Left lung (tissue), 4 donors: ENCODE measurements at regions not wholly inside any gene's neighbourhood (a gene's known extent, or its start where the extent isn't known, plus 50 kb on each side); places are given as distances from the start of the nearest gene placed in this dataset.
A peak's percentile ranks its signal among the peaks of the same experiment; 100 is the strongest.
"Not testable (repeated sequence)": the region's sequence is repeated elsewhere in the genome, so short reads cannot be mapped to it uniquely, and the experiment has no call there.

ENCODE experiments used
- ATAC-seq: fragments of 200-7000 bp; cut with Tn5 transposase; one replicate; pipeline ENCODE4 v1.9.1; 2020; ENCODE audit warnings: moderate library complexity
- DNase-seq, 4 donors: peaks; one replicate each; pipeline ENCODE4 v3.0.0-alpha.2; 2013 to 2020
- H3K27ac ChIP-seq, 2 donors: fragments of 200-600 bp; sonication (generic) in 1 of 2; one replicate each; pipeline versions ENCODE4 v1.5.0 to v1.8.0; 2020 to 2021
- H3K27me3 ChIP-seq, 2 donors: fragments of 200-600 bp; sonication (generic) in 1 of 2; one replicate each; pipeline versions ENCODE4 v1.5.0 to v1.8.0; 2020 to 2021
- H3K36me3 ChIP-seq, 2 donors: fragments of 200-600 bp; sonication (generic) in 1 of 2; one replicate each; pipeline versions ENCODE4 v1.5.0 to v1.8.0; 2020 to 2021
- H3K4me1 ChIP-seq, 2 donors: fragments of 200-600 bp; one replicate each; pipeline ENCODE4 v1.8.0; 2021
- H3K4me3 ChIP-seq, 2 donors: fragments of 200-600 bp; sonication (generic) in 1 of 2; one replicate each; pipeline versions ENCODE4 v1.5.0 to v1.8.0; 2020 to 2021; ENCODE audit warnings: mild to moderate bottlenecking in 1 of 2
- H3K9me3 ChIP-seq, 2 donors: fragments of 200-600 bp; sonication (generic) in 1 of 2; one replicate each; pipeline versions ENCODE4 v1.5.0 to v1.8.0; 2020 to 2021
- intact Hi-C, 2 donors: fragments of 100-400 bp; cut with DNase I; formaldehyde crosslinking; loops; one replicate each; pipeline versions ENCODE4 v1.11.2 to v1.14.2; 2022
- TF ChIP-seq, protein P1 (sequence below), 2 donors: fragments of 200-600 bp; sonication (generic) in 1 of 2; IDR thresholded peaks; one replicate each; pipeline versions ENCODE4 v1.5.0 to v1.8.0; 2021; ENCODE audit warnings: antibody characterized with exemption in 2 of 2
- donor health status: DM: no; HTN: yes; CAD: no.
- donor health status: DM: no; HTN: no; CAD: no.

DNA sequence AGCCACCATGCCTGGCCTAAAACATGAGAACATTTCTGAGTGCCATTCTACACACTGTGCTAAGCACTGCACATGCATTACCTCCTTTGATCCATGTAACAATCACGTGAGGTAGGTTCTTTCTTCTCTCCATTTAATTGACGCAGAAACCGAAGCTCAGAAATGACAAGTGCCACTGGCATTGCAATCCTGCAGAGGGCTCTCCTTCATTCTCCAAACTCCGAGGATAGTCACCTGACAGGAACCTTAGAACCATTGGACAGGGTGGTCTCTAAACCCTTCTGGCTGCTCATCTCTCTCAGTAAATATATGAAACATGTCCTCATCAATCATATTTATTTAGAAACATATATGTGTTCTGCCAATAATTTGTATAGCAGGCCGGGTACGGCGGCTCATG lies 167.1 kb upstream of the JUN start:
- DNase-seq (no peak), ATAC-seq (no peak)
- intact Hi-C loops = no loop called here
- Histone ChIP-seq H3K36me3 (no peaks in the 10 kb centered on the region), H3K4me1 (no peaks in the 10 kb centered on the region), H3K27me3 (no peaks in the 10 kb centered on the region), H3K27ac (no peak overlapping the region), H3K4me3 (no peak overlapping the region), H3K9me3 (no peaks in the 10 kb centered on the region)
- TF ChIP-seq, protein P1, sequence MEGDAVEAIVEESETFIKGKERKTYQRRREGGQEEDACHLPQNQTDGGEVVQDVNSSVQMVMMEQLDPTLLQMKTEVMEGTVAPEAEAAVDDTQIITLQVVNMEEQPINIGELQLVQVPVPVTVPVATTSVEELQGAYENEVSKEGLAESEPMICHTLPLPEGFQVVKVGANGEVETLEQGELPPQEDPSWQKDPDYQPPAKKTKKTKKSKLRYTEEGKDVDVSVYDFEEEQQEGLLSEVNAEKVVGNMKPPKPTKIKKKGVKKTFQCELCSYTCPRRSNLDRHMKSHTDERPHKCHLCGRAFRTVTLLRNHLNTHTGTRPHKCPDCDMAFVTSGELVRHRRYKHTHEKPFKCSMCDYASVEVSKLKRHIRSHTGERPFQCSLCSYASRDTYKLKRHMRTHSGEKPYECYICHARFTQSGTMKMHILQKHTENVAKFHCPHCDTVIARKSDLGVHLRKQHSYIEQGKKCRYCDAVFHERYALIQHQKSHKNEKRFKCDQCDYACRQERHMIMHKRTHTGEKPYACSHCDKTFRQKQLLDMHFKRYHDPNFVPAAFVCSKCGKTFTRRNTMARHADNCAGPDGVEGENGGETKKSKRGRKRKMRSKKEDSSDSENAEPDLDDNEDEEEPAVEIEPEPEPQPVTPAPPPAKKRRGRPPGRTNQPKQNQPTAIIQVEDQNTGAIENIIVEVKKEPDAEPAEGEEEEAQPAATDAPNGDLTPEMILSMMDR (IDR thresholded peaks at IDR 0.05) = no peak

DNA sequence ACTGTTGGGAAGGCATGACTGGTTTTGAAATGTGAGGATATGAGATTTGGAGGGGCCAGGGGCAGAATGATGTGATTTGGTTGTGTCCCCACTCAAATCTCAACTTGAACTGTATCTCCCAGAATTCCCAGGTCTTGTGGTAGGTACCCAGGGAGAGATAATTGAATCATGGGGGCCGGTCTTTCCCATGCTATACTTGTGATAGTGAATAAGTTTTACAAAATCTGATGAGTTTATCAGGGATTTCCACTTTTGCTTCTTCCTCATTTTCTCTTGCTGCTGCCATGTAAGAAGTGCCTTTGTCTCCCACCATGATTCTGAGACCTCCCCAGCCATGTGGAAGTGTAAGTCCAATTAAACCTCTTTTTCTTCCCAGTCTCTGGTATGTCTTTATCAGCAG lies 170.1 kb upstream of the JUN start:
- ATAC-seq, DNase-seq, H3K36me3 ChIP-seq, H3K27me3 ChIP-seq, H3K4me3 ChIP-seq, H3K4me1 ChIP-seq, H3K27ac ChIP-seq, intact Hi-C loops, H3K9me3 ChIP-seq: not testable (repeated sequence)

DNA sequence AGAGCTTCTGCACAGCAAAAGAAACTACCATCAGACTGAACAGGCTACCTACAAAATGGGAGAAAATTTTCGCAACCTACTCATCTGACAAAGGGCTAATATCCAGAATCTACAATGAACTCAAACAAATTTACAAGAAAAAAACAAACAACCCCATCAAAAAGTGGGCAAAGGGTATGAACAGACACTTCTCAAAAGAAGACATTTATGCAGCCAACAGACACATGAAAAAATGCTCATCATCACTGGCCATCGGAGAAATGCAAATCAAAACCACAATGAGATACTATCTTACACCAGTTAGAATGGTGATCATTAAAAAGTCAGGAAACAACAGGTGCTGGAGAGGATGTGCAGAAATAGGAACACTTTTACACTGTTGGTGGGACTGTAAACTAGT lies 179.4 kb upstream of the JUN start:
- ATAC-seq, intact Hi-C loops, H3K27ac ChIP-seq: not testable (repeated sequence)

DNA sequence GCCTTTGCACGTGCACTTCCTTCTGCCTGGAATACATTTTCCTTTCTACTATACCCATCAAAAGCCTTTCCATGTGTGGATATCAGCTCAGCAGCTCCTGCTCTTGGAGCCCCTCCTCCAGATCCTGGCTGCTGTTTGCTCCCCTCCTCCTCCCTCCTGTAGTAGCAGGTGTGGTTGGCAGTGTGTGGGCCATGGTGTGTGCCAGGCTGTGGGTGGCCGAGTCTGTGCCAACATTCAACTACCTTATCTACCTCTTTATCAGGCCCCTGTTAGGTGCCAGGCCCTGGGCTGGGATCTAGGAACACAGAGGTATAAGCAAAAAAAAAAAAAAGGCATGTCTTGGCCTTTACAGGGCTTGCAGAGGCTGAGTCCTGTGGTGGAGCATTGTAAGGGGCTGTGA lies 180.6 kb upstream of the JUN start:
- no peak overlapping the region for H3K4me3 ChIP-seq
- H3K9me3 ChIP-seq = no peaks in the 10 kb centered on the region
- no peaks in the 10 kb centered on the region for H3K27me3 ChIP-seq
- no peak for DNase-seq
- H3K36me3 ChIP-seq = no peaks in the 10 kb centered on the region
- H3K4me1 ChIP-seq = peaks cover 4 to 19% of the 10 kb centered on the region in 2 donors
- TF ChIP-seq, protein P1 (IDR thresholded peaks at IDR 0.05) = no peak
- ATAC-seq = peak; percentile 27
- intact Hi-C loops = no loop called here
- no peak overlapping the region for H3K27ac ChIP-seq

More for the DNA sequence above, 179.4 kb upstream of the JUN start:
- peaks cover 2 to 13% of the 10 kb centered on the region in 2 donors for H3K4me1 ChIP-seq
- not testable (repeated sequence) for H3K27me3 ChIP-seq, H3K4me3 ChIP-seq, DNase-seq, H3K9me3 ChIP-seq, H3K36me3 ChIP-seq

DNA sequence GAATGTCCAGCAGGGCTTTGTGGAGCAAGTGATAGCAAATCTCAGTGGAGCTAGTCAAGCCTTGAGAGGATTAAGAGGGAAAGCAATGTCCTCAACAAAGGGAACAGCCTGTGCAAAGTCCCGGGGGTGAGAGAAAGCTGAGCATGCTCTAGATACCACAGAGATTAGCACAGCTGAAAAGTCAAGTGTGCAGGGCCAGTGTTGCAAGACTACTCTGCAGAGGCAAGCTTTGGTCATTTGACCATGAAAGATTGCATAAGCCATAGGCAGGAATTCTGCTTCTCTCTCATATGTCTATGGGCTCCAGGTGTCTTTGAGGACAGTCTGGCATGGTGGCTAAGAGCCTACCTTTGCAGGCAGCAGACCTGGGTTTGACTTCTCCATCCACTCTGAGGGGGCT lies 181.0 kb upstream of the JUN start:
- H3K4me1 ChIP-seq = peaks cover 4 to 19% of the 10 kb centered on the region in 2 donors
- H3K27ac ChIP-seq = no peak overlapping the region
- DNase-seq = peak in 1 of 4 donors; percentile 62
- TF ChIP-seq, protein P1 (IDR thresholded peaks at IDR 0.05) = no peak
- H3K4me3 ChIP-seq = no peak overlapping the region
- H3K9me3 ChIP-seq = no peaks in the 10 kb centered on the region
- H3K36me3 ChIP-seq = no peaks in the 10 kb centered on the region
- intact Hi-C loops = no loop called here
- ATAC-seq = peak; percentile 73
- no peaks in the 10 kb centered on the region for H3K27me3 ChIP-seq

DNA sequence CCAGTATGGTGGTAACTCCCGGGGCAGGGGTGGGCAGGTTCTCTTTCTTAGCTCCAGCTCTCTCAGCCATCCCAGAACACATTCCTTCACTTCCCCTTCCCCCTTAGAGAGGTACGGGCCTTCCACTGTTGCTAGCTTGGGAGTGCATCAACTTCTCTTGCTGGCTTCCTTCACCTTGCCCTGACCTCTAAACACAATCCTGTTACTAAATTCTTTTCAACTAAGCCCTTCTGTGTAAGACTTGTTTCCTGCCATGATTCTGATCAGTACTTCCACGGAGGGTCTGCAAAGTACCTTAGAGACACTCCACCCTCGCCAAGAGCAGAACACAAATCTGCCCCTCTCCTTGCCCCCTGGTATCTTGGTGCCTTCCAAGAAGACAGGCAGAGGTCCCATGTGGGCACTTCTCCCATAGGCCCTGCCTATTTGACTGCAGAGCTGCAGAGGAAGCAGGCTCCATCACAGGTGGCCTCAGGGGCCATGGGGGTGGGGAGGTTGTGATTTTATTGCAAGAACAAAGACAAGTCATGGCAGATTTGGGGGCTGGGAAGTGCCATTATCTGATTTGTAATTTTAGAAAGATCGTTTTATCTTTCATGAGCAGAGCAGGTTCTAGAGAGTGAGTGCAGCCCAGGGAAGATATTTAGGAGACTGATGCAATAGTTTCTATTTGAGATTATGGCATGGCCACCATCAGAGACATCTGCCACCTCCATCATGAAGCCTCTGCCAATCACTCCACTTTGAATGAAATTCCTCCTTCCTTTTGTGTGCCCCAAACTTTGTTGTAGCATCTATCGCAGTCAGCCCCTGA lies 182.5 kb upstream of the JUN start:
- TF ChIP-seq, protein P1 (IDR thresholded peaks at IDR 0.05) = no peak
- Histone ChIP-seq H3K4me1 (peaks cover 4 to 19% of the 10 kb centered on the region in 2 donors), H3K36me3 (no peaks in the 10 kb centered on the region), H3K27ac (no peak overlapping the region), H3K9me3 (no peaks in the 10 kb centered on the region), H3K4me3 (no peak overlapping the region), H3K27me3 (no peaks in the 10 kb centered on the region)
- intact Hi-C loops = no loop called here
- DNase-seq = no peak
- ATAC-seq = no peak
